Suprapubic skin (tissue), 3 donors: ENCODE measurements at regions not wholly inside any gene's neighbourhood (a gene's known extent, or its start where the extent isn't known, plus 50 kb on each side); places are given as distances from the start of the nearest gene placed in this dataset.

Experiments used
- CTCF ChIP-seq, 2 donors: fragments of 200-600 bp in 1 of 2; fragments of 450-650 bp in 1 of 2; sonication (generic) in 1 of 2; IDR thresholded peaks; one replicate each; pipeline ENCODE4 v1.5.1; 2016 to 2019; ENCODE audit warnings: antibody characterized with exemption in 2 of 2, mild to moderate bottlenecking in 1 of 2, moderate library complexity in 1 of 2
- POLR2A ChIP-seq, 2 donors: fragments of 450-650 bp; IDR thresholded peaks; one replicate each; pipeline ENCODE4 v1.6.1; 2017; ENCODE audit warnings: antibody characterized with exemption in 2 of 2, mild to moderate bottlenecking in 2 of 2, moderate library complexity in 2 of 2

GRCh38 chr5:107104040-107104995 lies 566.4 kb downstream of the EFNA5 start:
- TF ChIP-seq CTCF (IDR thresholded peaks at IDR 0.05) (no peak), POLR2A (IDR thresholded peaks at IDR 0.05) (no peak)
